Transverse colon (tissue), 4 donors: ENCODE measurements at regions not wholly inside any gene's neighbourhood (a gene's known extent, or its start where the extent isn't known, plus 50 kb on each side); places are given as distances from the start of the nearest gene placed in this dataset.

Experiments
- EP300 ChIP-seq: sonication (generic); formaldehyde crosslinking; IDR thresholded peaks from one replicate; pipeline ENCODE4 v1.6.1; 2017; ENCODE audit warnings: antibody characterized with exemption, low read depth
- POLR2A ChIP-seq: fragments of 450-650 bp; IDR thresholded peaks from one replicate; pipeline ENCODE4 v1.6.1; 2016; ENCODE audit warnings: antibody characterized with exemption, mild to moderate bottlenecking, moderate library complexity
- POLR2AphosphoS5 ChIP-seq, 3 donors: sonication (generic); formaldehyde crosslinking; IDR thresholded peaks; one replicate each; pipeline ENCODE4 v1.6.1; 2016; ENCODE audit warnings: antibody characterized with exemption in 3 of 3
- TF ChIP-seq, protein P1 (sequence below), 5 experiments: fragments of 200-600 bp in 3 of 5; fragments of 450-650 bp in 2 of 5; sonication (generic) in 3 of 5; IDR thresholded peaks; 1 replicate in 2 of 5; 2 replicates in 3 of 5; pipeline ENCODE4 v1.5.1; 2016 to 2017; ENCODE audit warnings: antibody characterized with exemption in 5 of 5, inconsistent platforms in 3 of 5, mild to moderate bottlenecking in 2 of 5, moderate library complexity in 1 of 5

DNA sequence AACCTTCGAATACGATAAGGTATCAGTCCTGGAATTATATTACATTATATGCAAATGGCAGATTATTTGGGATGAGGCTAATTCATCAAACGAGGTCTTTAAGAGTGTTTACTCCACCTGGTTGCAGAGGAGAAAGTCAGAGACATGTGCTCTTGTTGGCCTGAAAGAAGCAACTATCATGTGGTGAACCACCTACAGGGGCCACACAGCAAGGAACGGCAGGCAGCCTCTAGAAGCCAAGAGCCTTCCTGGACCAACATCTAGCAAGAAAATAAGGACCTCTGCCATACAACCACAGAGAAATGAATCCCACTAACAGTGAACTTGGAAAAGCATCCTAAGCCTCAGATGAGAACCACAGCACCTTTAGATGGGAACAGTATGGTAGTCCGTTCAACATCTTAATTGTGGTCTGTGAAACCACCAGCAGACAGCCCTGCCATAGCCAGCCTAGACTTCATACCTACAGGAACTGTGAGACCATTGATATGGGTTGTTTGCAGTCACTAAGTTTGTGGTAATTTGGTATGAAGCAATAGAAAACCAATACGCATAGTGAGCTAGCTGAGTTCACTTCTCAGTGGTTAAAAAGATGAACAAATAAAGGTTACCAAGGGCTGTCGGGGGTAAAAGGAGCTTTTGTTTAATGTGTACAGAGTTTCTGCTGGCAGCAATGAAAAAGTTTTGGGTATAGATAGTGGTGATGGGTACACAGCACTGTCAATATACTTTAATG, 345.7 kb upstream of the RUNX1 start:
- TF ChIP-seq EP300 (no peak), POLR2A (no peak), POLR2AphosphoS5 (IDR thresholded peaks at IDR 0.05) (no peak)
- TF ChIP-seq, protein P1, sequence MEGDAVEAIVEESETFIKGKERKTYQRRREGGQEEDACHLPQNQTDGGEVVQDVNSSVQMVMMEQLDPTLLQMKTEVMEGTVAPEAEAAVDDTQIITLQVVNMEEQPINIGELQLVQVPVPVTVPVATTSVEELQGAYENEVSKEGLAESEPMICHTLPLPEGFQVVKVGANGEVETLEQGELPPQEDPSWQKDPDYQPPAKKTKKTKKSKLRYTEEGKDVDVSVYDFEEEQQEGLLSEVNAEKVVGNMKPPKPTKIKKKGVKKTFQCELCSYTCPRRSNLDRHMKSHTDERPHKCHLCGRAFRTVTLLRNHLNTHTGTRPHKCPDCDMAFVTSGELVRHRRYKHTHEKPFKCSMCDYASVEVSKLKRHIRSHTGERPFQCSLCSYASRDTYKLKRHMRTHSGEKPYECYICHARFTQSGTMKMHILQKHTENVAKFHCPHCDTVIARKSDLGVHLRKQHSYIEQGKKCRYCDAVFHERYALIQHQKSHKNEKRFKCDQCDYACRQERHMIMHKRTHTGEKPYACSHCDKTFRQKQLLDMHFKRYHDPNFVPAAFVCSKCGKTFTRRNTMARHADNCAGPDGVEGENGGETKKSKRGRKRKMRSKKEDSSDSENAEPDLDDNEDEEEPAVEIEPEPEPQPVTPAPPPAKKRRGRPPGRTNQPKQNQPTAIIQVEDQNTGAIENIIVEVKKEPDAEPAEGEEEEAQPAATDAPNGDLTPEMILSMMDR (IDR thresholded peaks at IDR 0.05), result no peak
